B cell (primary cell): ENCODE measurements at regions not wholly inside any gene's neighbourhood (a gene's known extent, or its start where the extent isn't known, plus 50 kb on each side); places are given as distances from the start of the nearest gene placed in this dataset.

Experiments
- ATAC-seq: fragments of 200-7000 bp; cut with Tn5 transposase; one replicate; pipeline ENCODE4 v1.10.0; 2021; ENCODE audit warnings: low read depth, mild to moderate bottlenecking, moderate number of reproducible peaks, moderate library complexity
- CTCF ChIA-PET: fragments of 350-600 bp; sonication (Branson Sonifier 250); formaldehyde crosslinking; loops from one replicate; lab custom pipeline; 2021; ENCODE audit warnings: antibody characterized with exemption, inconsistent platforms; lab: Charles Lee
- POLR2A ChIA-PET: fragments of 350-600 bp; sonication (Branson Sonifier 250); formaldehyde crosslinking; loops from one replicate; lab custom pipeline; 2021; ENCODE audit warnings: antibody characterized with exemption; lab: Charles Lee
- DNase-seq: peaks from one replicate; pipeline ENCODE4 v3.0.0; 2013
- H2AFZ ChIP-seq: 2 replicates; pipeline ENCODE4 v1.6.1; 2012; ENCODE audit warnings: mild to moderate bottlenecking, low read depth, low read length; ENCODE audit not compliant: insufficient read depth, poor library complexity, severe bottlenecking
- H3K27ac ChIP-seq, 2 donors: 1 replicate in 1 of 2; 2 replicates in 1 of 2; pipeline ENCODE4 v1.5.1; 2012 to 2013; ENCODE audit warnings: low read length in 2 of 2, mild to moderate bottlenecking in 2 of 2, moderate library complexity in 1 of 2
- H3K27me3 ChIP-seq, 4 experiments: fragments of 200-600 bp in 1 of 4; sonication (generic) in 1 of 4; replicated peaks in 1 of 4; 1 replicate in 2 of 4; 2 replicates in 2 of 4; pipeline versions ENCODE4 v1.6.1 to v1.7.0; 2013 to 2016; ENCODE audit warnings: low read length in 3 of 4, mild to moderate bottlenecking in 2 of 4, mixed read lengths in 1 of 4, moderate library complexity in 1 of 4; ENCODE audit not compliant: insufficient read depth in 4 of 4, control insufficient read depth in 3 of 4; ENCODE audit errors: control extremely low read depth in 1 of 4
- H3K36me3 ChIP-seq, 2 experiments: replicated peaks in 1 of 2; 1 replicate in 1 of 2; 2 replicates in 1 of 2; pipeline versions ENCODE4 v1.6.1 to v1.7.1; 2013; ENCODE audit warnings: low read length in 1 of 2; ENCODE audit not compliant: insufficient read depth in 2 of 2, control insufficient read depth in 1 of 2; ENCODE audit errors: control extremely low read depth in 1 of 2, extremely low read depth in 1 of 2
- H3K4me1 ChIP-seq, 2 donors: fragments of 200-600 bp in 1 of 2; sonication (generic) in 1 of 2; 1 replicate in 1 of 2; 2 replicates in 1 of 2; pipeline versions ENCODE4 v1.5.1 to v1.6.1; 2013 to 2017; ENCODE audit warnings: low read length in 2 of 2; ENCODE audit not compliant: control insufficient read depth in 2 of 2, insufficient read depth in 2 of 2
- H3K4me2 ChIP-seq: replicated peaks from 2 replicates; pipeline ENCODE3; 2012; ENCODE audit warnings: mild to moderate bottlenecking, low read depth, low read length; ENCODE audit not compliant: poor library complexity, severe bottlenecking
- H3K4me3 ChIP-seq, 5 experiments: fragments of 200-600 bp in 1 of 5; sonication (generic) in 1 of 5; 1 replicate in 3 of 5; 2 replicates in 2 of 5; pipeline versions ENCODE4 v1.5.1 to v1.7.0; 2011 to 2016; ENCODE audit warnings: low read length in 4 of 5, mild to moderate bottlenecking in 4 of 5, low read depth in 2 of 5, control low read depth in 1 of 5, moderate library complexity in 1 of 5; ENCODE audit not compliant: insufficient read depth in 1 of 5; ENCODE audit errors: control extremely low read depth in 1 of 5, extremely low read depth in 1 of 5
- H3K79me2 ChIP-seq: fragments of 200-600 bp; sonication (generic); one replicate; pipeline ENCODE4 v1.6.0; 2016; ENCODE audit warnings: low read length; ENCODE audit not compliant: control insufficient read depth, insufficient read depth
- H3K9ac ChIP-seq: fragments of 200-600 bp; sonication (generic); 2 replicates; pipeline ENCODE4 v1.6.1; 2017; ENCODE audit warnings: mild to moderate bottlenecking, low read length, moderate library complexity
- H3K9me3 ChIP-seq, 3 donors: one replicate each; pipeline versions ENCODE4 v1.6.1 to v1.7.1; 2013; ENCODE audit warnings: low read length in 2 of 3; ENCODE audit not compliant: control insufficient read depth in 2 of 3, insufficient read depth in 1 of 3; ENCODE audit errors: control extremely low read depth in 1 of 3
- H4K20me1 ChIP-seq: 2 replicates; pipeline ENCODE4 v1.6.0; 2012; ENCODE audit warnings: mild to moderate bottlenecking, low read length; ENCODE audit not compliant: insufficient read depth, control insufficient read depth, poor library complexity, severe bottlenecking
- H3K27ac Mint-ChIP-seq: one replicate; pipeline ENCODE4 v1.8.0; 2021; ENCODE audit warnings: mixed read lengths
- H3K27me3 Mint-ChIP-seq: one replicate; pipeline ENCODE4 v1.8.0; 2021; ENCODE audit warnings: mixed read lengths
- H3K4me1 Mint-ChIP-seq: one replicate; pipeline ENCODE4 v1.8.0; 2021; ENCODE audit warnings: mixed read lengths
- H3K4me3 Mint-ChIP-seq: one replicate; pipeline ENCODE4 v1.8.0; 2021; ENCODE audit warnings: mixed read lengths
- H3K9me3 Mint-ChIP-seq: one replicate; pipeline ENCODE4 v1.8.0; 2022; ENCODE audit warnings: mixed read lengths; ENCODE audit not compliant: insufficient read depth
- EZH2 ChIP-seq: IDR thresholded peaks from 2 replicates; pipeline ENCODE4 v1.6.1; 2012; ENCODE audit warnings: borderline replicate concordance, low read depth, mild to moderate bottlenecking, moderate library complexity, low read length; ENCODE audit not compliant: insufficient read depth, poor library complexity, severe bottlenecking
- WGBS: methylation state at CpG from one replicate; pipeline ENCODE4 v1.1.5; 2013; ENCODE audit warnings: missing lambda C conversion rate; ENCODE audit not compliant: insufficient coverage; 5-methylcytosine and 5-hydroxymethylcytosine counted together
- intact Hi-C: fragments of 100-400 bp; cut with micrococcal nuclease; formaldehyde crosslinking; loops from one replicate; pipeline ENCODE4 v1.10.0; 2022
- TF ChIP-seq, protein P1 (sequence below): fragments of 200-600 bp; IDR thresholded peaks from one replicate; pipeline ENCODE4 v1.8.0; 2022; ENCODE audit warnings: antibody characterized with exemption, mild to moderate bottlenecking

DNA sequence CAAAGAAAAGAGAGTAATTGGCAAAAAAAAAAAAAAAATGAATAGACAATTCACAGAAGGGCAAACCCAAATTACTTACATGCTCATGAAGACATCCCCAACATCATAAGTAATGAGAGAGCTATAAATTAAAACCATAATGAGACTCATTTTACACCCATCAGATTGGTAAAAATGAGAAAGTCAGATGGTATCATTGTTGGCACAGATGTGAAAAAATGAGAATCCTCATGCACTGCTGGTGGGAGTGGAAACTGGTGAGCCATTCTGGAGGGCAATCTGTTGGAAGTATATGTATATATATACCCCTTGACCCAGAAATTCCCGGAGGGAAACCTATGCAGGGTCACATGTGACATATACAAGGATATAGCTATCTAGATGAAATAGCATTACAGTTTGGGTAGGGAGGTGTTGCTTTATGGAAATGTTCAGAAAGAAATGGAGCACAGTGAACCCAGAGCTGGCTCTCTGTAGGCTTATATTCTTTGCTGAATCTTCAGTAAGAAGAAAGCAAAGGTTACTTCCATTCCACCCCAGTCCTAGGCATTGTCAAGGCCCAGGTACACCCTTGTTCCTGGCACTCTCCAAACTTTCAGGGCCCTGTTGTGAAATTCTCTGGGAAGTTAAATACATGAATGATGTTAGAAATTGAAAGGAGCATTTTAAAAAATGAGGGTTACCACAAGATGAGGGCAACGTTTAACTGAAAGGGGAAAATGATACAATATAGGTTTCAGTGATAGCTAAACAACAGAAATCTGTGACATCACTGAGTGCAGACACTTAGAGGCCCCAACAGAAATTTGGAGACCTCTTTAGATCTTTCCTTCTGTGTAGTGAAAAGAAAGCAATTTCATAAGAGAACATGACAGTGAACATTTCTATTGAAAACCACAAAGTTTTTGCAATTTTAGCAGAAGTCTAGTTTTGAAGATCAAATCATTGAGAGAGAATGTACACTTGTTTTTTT lies 132.7 kb upstream of the TPRG1 start:
- ATAC-seq (no peak), DNase-seq (no peak)
- Mint-ChIP-seq H3K4me1 (peaks cover 2% of the 10 kb centered on the region), H3K4me3 (no peak overlapping the region), H3K9me3 (no peaks in the 10 kb centered on the region), H3K27me3 (no peaks in the 10 kb centered on the region), H3K27ac (no peak overlapping the region)
- no peaks in the 10 kb centered on the region for H3K79me2 ChIP-seq
- H3K4me1 ChIP-seq = no peaks in the 10 kb centered on the region
- H4K20me1 ChIP-seq = no peaks in the 10 kb centered on the region
- 40% methylated on average over 1 of the region's 2 CpGs for WGBS
- H2AFZ ChIP-seq = no peak overlapping the region
- no peaks in the 10 kb centered on the region for H3K27me3 ChIP-seq
- H3K27ac ChIP-seq = no peak overlapping the region
- no peak overlapping the region for H3K9ac ChIP-seq
- no peak overlapping the region for H3K4me3 ChIP-seq
- ChIA-PET CTCF (interaction anchor here (0.7 to 5.0 kb wide), 5 partner anchors 82 to 1714 kb away, joined by 3 to 96 read pairs (median 3); no protein-coding TSS in a partner anchor), POLR2A (no interaction called here)
- TF ChIP-seq, protein P1, sequence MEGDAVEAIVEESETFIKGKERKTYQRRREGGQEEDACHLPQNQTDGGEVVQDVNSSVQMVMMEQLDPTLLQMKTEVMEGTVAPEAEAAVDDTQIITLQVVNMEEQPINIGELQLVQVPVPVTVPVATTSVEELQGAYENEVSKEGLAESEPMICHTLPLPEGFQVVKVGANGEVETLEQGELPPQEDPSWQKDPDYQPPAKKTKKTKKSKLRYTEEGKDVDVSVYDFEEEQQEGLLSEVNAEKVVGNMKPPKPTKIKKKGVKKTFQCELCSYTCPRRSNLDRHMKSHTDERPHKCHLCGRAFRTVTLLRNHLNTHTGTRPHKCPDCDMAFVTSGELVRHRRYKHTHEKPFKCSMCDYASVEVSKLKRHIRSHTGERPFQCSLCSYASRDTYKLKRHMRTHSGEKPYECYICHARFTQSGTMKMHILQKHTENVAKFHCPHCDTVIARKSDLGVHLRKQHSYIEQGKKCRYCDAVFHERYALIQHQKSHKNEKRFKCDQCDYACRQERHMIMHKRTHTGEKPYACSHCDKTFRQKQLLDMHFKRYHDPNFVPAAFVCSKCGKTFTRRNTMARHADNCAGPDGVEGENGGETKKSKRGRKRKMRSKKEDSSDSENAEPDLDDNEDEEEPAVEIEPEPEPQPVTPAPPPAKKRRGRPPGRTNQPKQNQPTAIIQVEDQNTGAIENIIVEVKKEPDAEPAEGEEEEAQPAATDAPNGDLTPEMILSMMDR = no peak
- no peak for TF ChIP-seq EZH2
- intact Hi-C loops = no loop called here
- H3K9me3 ChIP-seq = no peaks in the 10 kb centered on the region
- H3K36me3 ChIP-seq = no peaks in the 10 kb centered on the region
- H3K4me2 ChIP-seq = no peak overlapping the region
